ENCODE measurements at regions not wholly inside any gene's neighbourhood (a gene's known extent, or its start where the extent isn't known, plus 50 kb on each side); places are given as distances from the start of the nearest gene placed in this dataset.
"Not testable (repeated sequence)": the region's sequence is repeated elsewhere in the genome, so short reads cannot be mapped to it uniquely, and the experiment has no call there.

DNA sequence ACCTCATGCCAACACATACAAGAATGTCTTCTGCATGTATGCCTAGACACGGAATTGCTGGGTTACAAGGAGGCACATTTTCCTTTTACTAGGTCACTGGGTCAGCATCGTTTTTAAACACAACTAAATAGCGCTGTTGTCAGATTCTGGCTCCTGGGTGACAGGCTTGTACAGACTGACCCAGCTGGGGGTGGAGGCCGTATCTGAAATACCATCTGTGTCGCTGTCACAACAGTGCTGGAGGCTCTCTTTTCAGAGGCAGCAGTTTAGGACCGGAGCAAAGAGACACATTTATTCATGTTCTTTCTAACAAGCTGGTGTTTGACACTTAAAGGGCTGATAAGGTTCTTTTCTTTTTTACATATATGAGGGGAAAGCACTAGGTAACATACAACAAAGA, 403.0 kb upstream of the ASIC2 start:
- DNase-seq (ENCODE audit: low spot score) = no peak

DNA sequence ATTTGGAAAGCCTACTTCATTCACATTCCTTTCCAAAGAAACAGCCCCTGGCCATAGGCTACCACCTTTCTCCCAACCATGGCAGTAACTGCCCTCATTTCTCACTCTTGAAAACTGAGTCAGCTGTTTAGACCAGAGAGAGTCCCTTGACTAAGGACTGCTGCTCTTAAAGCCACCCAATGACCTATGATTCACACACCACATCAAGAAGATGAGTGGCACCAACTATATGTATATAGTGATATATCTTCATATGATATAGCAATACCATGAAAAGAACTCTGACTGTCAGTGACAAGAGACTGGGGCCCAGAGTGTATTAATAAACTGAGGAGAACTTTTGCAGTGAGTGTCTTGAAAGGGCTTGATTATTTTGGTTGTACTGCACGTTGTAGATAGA, 404.5 kb upstream of the ASIC2 start:
- DNase-seq (ENCODE audit: low spot score) = no peak

GRCh38 chr17:33701910-33702309, 408.8 kb upstream of the ASIC2 start:
- no peak for DNase-seq (ENCODE audit: low spot score)

DNA sequence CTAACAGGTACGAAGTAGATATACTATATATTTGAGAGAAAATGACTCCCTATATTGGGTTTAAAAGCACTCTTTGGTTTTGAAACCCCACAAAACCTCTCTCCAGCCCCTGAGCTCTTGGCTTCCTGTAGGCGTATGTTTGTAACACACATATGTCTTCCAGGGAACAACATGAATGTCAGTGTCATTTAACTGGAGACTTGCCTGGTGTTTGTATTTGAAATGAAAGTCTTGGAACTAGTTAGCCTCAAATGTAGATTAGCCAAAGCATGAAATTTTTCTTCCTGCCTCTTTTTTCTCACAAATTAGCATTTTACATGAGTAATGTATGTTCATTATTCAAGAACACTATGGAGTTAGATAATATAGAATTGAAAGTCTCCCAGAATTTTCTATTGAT, 411.8 kb upstream of the ASIC2 start:
- DNase-seq (ENCODE audit: low spot score) = no peak

DNA sequence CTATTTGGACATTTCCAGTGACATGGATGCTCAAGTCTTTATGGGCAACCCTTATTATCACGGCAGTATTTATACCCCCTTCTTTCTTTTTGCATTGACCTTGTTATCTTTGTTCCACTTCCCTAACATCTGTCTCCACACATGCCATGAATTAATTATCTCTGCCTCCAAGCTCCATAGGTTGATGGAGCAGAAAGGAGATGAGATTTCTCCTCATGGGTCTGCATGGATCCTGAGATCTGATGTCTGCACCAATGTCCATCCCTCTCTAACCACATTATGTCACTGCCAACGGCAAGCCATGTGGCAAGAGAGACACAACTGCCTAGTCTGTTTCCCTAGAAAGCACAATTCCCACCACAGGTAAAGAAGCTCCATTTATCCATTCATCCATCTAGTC, 416.8 kb upstream of the ASIC2 start:
- no peak for DNase-seq (ENCODE audit: low spot score)

GRCh38 chr17:33712120-33712519, 419.0 kb upstream of the ASIC2 start:
- no peak for DNase-seq (ENCODE audit: low spot score)

DNA sequence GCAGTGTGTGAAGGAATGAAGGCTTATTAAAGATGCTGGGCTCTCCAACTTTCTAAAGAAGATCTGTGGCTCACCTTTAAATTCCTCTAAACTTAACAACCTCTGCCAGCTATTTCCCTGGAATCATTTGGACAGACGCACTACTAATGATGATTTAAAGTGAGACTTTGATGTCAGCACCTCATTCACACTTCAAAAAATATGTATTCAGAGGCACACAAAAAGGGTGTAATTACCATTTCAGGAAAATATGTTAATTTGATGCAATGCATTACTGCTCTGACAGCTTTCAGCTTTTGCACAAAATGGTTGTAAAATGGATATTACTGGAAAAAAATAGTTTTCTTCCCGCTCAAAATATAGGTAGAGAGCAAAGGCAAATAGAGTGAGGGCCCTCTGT, 423.9 kb upstream of the ASIC2 start:
- no peak for DNase-seq (ENCODE audit: low spot score)

DNA sequence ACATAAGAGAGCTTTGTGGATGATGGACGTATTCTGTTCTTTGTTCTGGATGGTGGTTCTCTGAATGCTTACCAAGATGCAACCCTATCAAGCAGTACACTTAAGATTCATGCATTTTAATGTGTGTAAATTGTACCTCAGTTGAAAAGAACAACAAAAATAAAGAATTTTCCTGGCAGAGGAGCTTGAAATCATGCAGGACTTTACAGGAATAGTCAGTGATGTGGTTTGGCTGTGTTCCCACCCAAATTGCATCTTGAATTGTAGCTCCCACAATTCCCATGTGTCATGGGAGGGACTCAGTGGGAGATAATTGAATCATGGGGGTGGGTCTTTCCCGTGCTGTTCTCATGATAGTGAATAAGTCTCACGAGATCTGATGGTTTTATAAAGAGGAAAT, 430.6 kb upstream of the ASIC2 start:
- not testable (repeated sequence) for DNase-seq (ENCODE audit: low spot score)

DNA sequence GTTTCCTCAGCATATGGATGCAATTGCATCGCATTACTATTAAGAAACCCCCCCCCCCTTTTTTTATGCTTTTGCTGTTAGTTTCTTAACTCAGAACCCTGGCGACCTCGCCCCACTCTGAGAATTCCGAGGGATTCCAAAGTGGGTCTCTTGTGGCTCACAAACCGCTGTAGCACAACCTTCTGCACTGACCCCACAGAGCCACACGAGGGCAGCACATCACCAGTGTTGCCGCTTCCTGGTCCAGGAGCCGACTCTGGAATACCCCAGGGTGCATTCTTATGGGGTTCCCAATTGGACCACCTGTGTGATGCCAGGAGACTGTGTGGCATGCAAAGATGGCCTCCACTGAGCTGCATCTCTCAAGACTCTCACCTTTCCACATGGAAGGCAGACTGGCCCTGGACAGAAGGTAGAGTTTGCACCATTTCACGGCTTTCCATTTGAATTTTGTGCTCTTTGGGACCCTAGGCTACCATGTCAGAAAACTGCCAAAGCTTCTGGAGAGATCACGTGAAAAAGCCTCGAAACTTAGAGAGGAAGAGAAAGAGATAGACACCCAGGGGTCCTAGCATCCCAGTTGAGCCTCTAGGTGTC, 432.7 kb upstream of the ASIC2 start:
- no peak for DNase-seq (ENCODE audit: low spot score)

DNA sequence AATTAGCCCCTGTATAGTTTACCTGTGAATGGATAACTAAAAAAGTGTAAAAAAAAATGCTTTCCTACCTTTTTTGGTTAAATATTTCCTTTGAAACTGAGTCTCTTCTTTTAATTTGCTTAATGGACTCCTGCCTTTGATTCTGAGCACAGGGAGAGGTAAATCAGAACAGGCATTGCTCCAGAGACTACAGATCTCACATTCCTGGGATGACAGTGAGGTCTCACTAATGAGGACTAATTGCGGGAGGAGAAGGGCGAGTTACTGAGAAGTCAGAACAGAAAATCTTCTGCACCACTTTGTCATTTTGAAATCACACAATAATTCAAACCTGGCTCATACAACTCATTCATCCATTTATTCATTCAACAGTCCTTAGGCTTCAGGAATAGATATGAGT, 437.0 kb upstream of the ASIC2 start:
- DNase-seq (ENCODE audit: low spot score) = no peak

DNA sequence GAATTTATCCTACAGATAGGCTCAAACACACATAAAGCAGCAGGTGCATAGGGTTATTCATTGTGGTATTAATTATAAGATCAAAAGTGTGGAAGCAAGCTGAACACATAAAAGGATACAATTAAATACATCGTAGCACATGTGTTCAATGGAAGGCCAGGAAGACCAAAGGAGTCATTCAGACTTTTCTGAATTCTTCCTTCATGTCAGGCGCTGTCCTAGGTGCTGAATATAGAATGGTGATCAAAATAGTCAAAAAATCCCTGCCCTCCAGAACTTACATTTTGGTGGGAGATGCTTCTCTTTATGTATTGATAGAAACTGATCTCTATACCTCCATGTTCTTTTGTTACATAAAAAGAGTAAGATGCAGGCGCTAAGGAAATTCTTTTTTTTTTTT, 439.0 kb upstream of the ASIC2 start:
- DNase-seq (ENCODE audit: low spot score) = no peak

DNA sequence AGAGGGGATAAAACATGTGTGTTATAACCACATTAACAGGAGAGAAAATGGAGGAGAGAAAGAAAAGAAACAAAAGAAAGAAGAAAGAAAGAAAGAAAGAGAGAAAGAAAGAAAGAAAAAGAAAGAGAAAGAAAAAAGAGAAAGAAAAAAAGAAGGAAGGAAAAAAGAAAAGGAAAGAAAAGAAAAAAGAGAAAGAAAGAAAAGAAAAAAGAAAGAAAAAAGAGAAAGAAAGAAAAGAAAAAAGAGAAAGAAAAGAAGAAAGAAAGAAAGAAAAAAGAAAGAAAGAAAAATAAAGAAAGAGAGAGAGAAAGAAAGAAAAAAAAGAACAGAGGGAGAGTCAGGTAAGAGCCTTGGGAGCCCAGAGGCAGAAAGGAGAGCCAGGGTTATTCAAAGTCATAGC, 446.6 kb upstream of the ASIC2 start:
- DNase-seq (ENCODE audit: low spot score) = no peak

GRCh38 chr17:33745047-33745760, 452.1 kb upstream of the ASIC2 start:
- DNase-seq (ENCODE audit: low spot score) = no peak

GRCh38 chr17:33749171-33749570, 456.1 kb upstream of the ASIC2 start:
- no peak for DNase-seq (ENCODE audit: low spot score)

- no peak for DNase-seq (ENCODE audit: low spot score)
Observed at GRCh38 chr17:33750943-33751701, 458.0 kb upstream of the ASIC2 start.

- DNase-seq (ENCODE audit: low spot score) = no peak
Observed at GRCh38 chr17:33751702-33752065, 458.6 kb upstream of the ASIC2 start.

GRCh38 chr17:33753452-33753851, 460.4 kb upstream of the ASIC2 start:
- DNase-seq (ENCODE audit: low spot score) = no peak

DNA sequence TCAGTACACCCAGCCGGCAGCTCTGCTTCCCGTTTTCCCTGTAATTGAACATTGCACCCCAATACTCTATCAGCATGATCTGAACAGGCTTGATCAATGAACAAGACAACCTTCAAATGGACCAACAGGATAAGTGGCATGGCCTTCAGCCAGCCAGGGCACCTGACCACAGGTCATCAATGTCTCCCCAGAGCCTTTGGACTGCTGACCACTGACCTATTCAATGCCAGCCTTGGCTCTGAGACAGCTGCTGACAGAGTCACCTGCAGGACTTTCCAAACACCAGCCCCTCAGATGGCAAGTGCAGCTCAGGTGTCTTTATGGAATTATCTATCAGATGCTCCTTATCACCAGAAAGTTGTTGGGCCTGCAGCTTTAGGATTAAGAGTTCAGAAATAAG, 462.9 kb upstream of the ASIC2 start:
- DNase-seq (ENCODE audit: low spot score) = no peak

GRCh38 chr17:33765871-33766270, 472.8 kb upstream of the ASIC2 start:
- no peak for DNase-seq (ENCODE audit: low spot score)

GRCh38 chr17:33766721-33767120, 473.6 kb upstream of the ASIC2 start:
- no peak for DNase-seq (ENCODE audit: low spot score)

GRCh38 chr17:33769066-33769465, 476.0 kb upstream of the ASIC2 start:
- no peak for DNase-seq (ENCODE audit: low spot score)

GRCh38 chr17:33776304-33776703, 478.8 kb upstream of the CCL2 start:
- DNase-seq (ENCODE audit: low spot score) = no peak

DNA sequence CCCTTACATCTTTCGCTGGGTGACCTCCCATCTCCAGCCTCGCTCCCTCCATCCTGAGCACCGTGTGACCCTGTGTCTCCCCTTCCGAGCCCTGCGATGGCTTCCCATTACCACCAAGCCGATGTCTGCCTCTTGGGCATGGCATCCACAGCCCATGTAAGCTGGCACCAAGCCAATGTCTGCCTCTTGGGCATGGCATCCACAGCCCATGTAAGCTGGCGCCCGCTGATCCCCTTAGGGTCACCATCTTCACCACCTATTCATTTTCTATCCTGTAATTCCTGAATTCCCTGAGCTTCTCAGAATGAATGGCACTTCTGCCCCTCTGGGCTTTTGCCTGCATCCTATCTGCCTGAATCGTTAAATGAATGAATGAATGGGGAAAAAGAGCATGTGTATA, 478.2 kb upstream of the CCL2 start:
- no peak for DNase-seq (ENCODE audit: low spot score)

DNA sequence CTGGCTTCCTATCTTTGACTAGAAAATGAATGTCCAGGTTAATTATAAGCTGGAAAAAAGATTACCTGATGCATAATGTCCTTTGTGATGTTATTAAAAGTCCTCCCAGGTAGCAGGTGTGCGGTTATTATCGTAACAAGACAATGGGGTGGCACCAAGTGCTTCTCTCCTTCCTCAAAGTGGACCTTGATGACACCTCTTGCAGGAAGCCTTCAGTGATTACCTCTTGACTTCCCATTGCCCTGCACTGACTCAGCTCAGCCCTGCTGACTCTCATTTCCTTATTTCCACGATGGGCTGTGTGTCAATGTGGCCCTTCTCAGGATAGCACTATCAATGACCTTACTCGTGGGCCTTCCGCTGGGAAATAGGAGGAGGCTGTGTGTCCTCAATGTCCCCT, 477.4 kb upstream of the CCL2 start:
- no peak for DNase-seq (ENCODE audit: low spot score)

Measured in left forelimb (tissue), 1 donor.